Left lung (tissue), 4 donors: ENCODE measurements at regions not wholly inside any gene's neighbourhood (a gene's known extent, or its start where the extent isn't known, plus 50 kb on each side); places are given as distances from the start of the nearest gene placed in this dataset.

Experiments
- ATAC-seq: fragments of 200-7000 bp; cut with Tn5 transposase; one replicate; pipeline ENCODE4 v1.9.1; 2020; ENCODE audit warnings: moderate library complexity
- DNase-seq, 4 donors: peaks; one replicate each; pipeline ENCODE4 v3.0.0-alpha.2; 2013 to 2020
- H3K27ac ChIP-seq, 2 donors: fragments of 200-600 bp; sonication (generic) in 1 of 2; one replicate each; pipeline versions ENCODE4 v1.5.0 to v1.8.0; 2020 to 2021
- H3K27me3 ChIP-seq, 2 donors: fragments of 200-600 bp; sonication (generic) in 1 of 2; one replicate each; pipeline versions ENCODE4 v1.5.0 to v1.8.0; 2020 to 2021
- H3K36me3 ChIP-seq, 2 donors: fragments of 200-600 bp; sonication (generic) in 1 of 2; one replicate each; pipeline versions ENCODE4 v1.5.0 to v1.8.0; 2020 to 2021
- H3K4me1 ChIP-seq, 2 donors: fragments of 200-600 bp; one replicate each; pipeline ENCODE4 v1.8.0; 2021
- H3K4me3 ChIP-seq, 2 donors: fragments of 200-600 bp; sonication (generic) in 1 of 2; one replicate each; pipeline versions ENCODE4 v1.5.0 to v1.8.0; 2020 to 2021; ENCODE audit warnings: mild to moderate bottlenecking in 1 of 2
- H3K9me3 ChIP-seq, 2 donors: fragments of 200-600 bp; sonication (generic) in 1 of 2; one replicate each; pipeline versions ENCODE4 v1.5.0 to v1.8.0; 2020 to 2021
- intact Hi-C, 2 donors: fragments of 100-400 bp; cut with DNase I; formaldehyde crosslinking; loops; one replicate each; pipeline versions ENCODE4 v1.11.2 to v1.14.2; 2022
- TF ChIP-seq, protein P1 (sequence below), 2 donors: fragments of 200-600 bp; sonication (generic) in 1 of 2; IDR thresholded peaks; one replicate each; pipeline versions ENCODE4 v1.5.0 to v1.8.0; 2021; ENCODE audit warnings: antibody characterized with exemption in 2 of 2
- donor health status: DM: no; HTN: yes; CAD: no.
- donor health status: DM: no; HTN: no; CAD: no.

DNA sequence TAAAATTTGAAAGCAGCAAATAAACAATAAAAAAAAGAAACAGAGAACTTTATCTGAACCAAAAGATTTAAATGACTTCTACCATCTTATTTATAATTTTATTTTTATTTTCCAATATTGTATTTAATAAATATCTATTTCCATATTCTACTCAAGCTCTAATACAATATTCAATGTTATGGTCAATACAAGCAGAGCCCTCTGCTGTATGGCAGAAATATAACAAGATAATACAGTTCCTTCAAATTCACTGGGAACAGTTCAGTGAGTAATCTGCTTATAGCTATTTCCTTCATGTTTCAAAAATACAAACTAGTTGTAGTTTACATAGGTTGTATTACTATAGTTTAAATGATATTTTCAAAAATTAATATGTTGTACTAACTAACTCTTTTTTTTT lies 332.7 kb downstream of the PRDM9 start:
- TF ChIP-seq, protein P1, sequence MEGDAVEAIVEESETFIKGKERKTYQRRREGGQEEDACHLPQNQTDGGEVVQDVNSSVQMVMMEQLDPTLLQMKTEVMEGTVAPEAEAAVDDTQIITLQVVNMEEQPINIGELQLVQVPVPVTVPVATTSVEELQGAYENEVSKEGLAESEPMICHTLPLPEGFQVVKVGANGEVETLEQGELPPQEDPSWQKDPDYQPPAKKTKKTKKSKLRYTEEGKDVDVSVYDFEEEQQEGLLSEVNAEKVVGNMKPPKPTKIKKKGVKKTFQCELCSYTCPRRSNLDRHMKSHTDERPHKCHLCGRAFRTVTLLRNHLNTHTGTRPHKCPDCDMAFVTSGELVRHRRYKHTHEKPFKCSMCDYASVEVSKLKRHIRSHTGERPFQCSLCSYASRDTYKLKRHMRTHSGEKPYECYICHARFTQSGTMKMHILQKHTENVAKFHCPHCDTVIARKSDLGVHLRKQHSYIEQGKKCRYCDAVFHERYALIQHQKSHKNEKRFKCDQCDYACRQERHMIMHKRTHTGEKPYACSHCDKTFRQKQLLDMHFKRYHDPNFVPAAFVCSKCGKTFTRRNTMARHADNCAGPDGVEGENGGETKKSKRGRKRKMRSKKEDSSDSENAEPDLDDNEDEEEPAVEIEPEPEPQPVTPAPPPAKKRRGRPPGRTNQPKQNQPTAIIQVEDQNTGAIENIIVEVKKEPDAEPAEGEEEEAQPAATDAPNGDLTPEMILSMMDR (IDR thresholded peaks at IDR 0.05) = no peak
- no peaks in the 10 kb centered on the region for H3K36me3 ChIP-seq
- H3K27me3 ChIP-seq = no peaks in the 10 kb centered on the region
- no peak overlapping the region for H3K27ac ChIP-seq
- ATAC-seq (no peak), DNase-seq (no peak)
- intact Hi-C loops = no loop called here
- no peak overlapping the region for H3K4me3 ChIP-seq
- H3K4me1 ChIP-seq = no peaks in the 10 kb centered on the region
- peaks cover 0 to 10% of the 10 kb centered on the region in 2 donors for H3K9me3 ChIP-seq

DNA sequence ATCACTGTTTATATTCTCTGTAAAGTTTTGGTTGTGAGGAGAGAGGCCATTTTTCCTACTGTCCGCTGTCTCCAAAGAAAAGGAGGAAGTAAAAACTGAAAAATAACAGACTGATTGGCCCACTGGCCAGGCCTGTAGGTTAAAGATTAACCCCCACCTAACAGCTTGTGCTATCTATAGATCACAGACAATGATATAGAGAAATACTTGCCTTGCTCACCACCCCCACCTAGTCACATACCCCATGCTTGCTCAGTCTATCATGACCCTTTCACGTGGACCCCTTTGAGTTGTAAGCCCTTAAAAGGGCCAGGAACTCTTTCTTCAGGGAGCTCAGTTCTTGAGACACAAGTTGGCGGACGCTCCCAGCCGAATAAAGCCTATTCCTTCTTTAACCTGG lies 357.4 kb downstream of the PRDM9 start:
- DNase-seq (no peak), ATAC-seq (no peak)
- intact Hi-C loops = no loop called here
- Histone ChIP-seq H3K4me3 (no peak overlapping the region), H3K9me3 (peaks cover 0 to 7% of the 10 kb centered on the region in 2 donors), H3K4me1 (no peaks in the 10 kb centered on the region), H3K27ac (no peak overlapping the region), H3K36me3 (no peaks in the 10 kb centered on the region), H3K27me3 (no peaks in the 10 kb centered on the region)
- TF ChIP-seq, protein P1 (IDR thresholded peaks at IDR 0.05) = no peak

DNA sequence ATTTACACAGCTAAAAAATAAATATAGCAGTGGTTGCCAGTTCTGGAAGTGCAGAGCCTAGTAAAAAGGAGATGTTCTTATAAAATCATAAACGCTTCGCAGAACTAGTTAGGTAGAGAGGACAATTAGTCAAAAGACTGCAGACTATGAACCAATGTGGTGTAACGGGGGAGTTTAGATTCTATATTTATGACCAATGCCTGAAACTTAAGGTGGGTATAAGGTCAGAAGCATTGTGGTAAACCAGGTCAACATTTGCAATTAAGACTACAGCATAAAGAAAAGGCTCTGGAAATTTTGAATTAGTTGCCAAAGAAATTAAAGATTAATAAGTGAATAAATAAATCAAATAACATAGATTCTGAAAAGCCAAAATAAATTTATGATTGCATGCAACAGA lies 370.4 kb downstream of the PRDM9 start:
- intact Hi-C loops = no loop called here
- Histone ChIP-seq H3K27me3 (no peaks in the 10 kb centered on the region), H3K27ac (no peak overlapping the region), H3K4me1 (no peaks in the 10 kb centered on the region), H3K9me3 (no peaks in the 10 kb centered on the region), H3K36me3 (no peaks in the 10 kb centered on the region), H3K4me3 (no peak overlapping the region)
- TF ChIP-seq, protein P1 (IDR thresholded peaks at IDR 0.05) = no peak
- DNase-seq = no peak
- ATAC-seq = no peak

DNA sequence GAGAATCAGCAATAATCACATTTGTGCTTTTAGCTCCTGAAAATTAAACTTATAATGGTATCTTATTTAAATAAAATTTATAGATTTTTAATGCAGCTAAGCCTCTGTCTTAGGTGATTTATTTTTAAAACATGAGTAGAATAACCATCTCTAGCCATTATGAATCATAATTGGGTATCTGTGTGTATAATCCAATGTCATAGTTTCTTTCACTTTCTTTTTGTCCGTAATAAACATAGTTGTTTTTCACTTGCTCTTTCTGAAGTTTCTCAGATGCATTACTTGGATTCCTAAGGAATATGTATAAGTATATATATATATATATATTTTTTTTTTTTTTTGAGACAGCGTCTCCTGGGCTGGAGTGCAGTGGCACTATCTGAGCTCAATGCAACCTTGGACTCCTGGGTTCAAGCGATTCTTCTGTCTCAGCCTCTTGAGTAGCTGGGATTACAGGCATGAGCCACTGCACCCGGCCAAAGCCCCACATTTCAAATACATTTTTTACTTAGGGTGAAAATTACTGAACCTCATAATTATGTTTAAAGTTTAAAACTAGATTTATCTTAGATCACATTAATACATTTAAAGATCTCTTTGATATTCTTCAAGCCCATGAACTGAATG lies 377.1 kb downstream of the PRDM9 start:
- no peak overlapping the region for H3K4me3 ChIP-seq
- no peaks in the 10 kb centered on the region for H3K36me3 ChIP-seq
- H3K27ac ChIP-seq = no peak overlapping the region
- intact Hi-C loops = no loop called here
- no peaks in the 10 kb centered on the region for H3K4me1 ChIP-seq
- DNase-seq (no peak), ATAC-seq (no peak)
- H3K27me3 ChIP-seq = no peaks in the 10 kb centered on the region
- peaks cover 0 to 5% of the 10 kb centered on the region in 2 donors for H3K9me3 ChIP-seq
- TF ChIP-seq, protein P1 (IDR thresholded peaks at IDR 0.05) = no peak

DNA sequence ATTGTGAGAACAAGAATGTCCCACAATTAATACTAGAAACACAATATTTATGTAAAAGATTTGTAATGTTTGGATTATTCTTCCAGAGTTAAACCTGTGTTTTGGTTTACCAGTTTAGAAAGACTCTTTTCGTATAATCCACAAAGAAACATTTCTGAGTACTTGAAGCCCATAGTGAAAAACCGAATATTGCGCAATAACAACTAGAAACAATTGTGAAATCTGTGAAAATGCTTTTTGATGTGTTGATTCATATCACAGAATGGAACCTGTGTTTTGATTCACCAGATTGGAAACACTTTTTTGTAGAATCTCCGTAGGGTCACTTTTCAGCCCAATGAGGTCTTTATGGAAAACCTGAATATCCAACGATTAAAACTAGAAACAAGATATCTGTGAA lies 386.2 kb downstream of the PRDM9 start:
- H3K27ac ChIP-seq = no peak overlapping the region
- ATAC-seq = no peak

More for the DNA sequence above, 386.2 kb downstream of the PRDM9 start:
- Histone ChIP-seq H3K27me3 (no peaks in the 10 kb centered on the region), H3K4me1 (no peaks in the 10 kb centered on the region), H3K9me3 (peaks cover 0 to 52% of the 10 kb centered on the region in 2 donors), H3K36me3 (no peaks in the 10 kb centered on the region), H3K4me3 (no peak overlapping the region)
- no peak for DNase-seq
- intact Hi-C loops = no loop called here
- TF ChIP-seq, protein P1 (IDR thresholded peaks at IDR 0.05) = no peak
